HG02798 (cell line): ENCODE measurements at regions not wholly inside any gene's neighbourhood (a gene's known extent, or its start where the extent isn't known, plus 50 kb on each side); places are given as distances from the start of the nearest gene placed in this dataset.

Experiments used
- ATAC-seq: cut with Tn5 transposase; IDR thresholded peaks from one replicate; pipeline ENCODE4 v1.9.1; 2021; ENCODE audit warnings: mild to moderate bottlenecking; ENCODE audit not compliant: unreplicated experiment, poor library complexity

GRCh38 chr5:120738568-120738967 lies 274.5 kb downstream of the PRR16 start:
- no peak for ATAC-seq

- ATAC-seq: no peak
Measured at GRCh38 chr5:120740989-120741388, 276.9 kb downstream of the PRR16 start.

GRCh38 chr5:120748474-120748873 lies 284.4 kb downstream of the PRR16 start:
- no peak for ATAC-seq

GRCh38 chr5:120749737-120750136 lies 285.6 kb downstream of the PRR16 start:
- ATAC-seq: no peak

- no peak for ATAC-seq
Measured at GRCh38 chr5:120759587-120759986, 295.5 kb downstream of the PRR16 start.

GRCh38 chr5:120761986-120762385 lies 297.9 kb downstream of the PRR16 start:
- ATAC-seq: no peak

GRCh38 chr5:120765189-120765588 lies 301.1 kb downstream of the PRR16 start:
- ATAC-seq: no peak

- no peak for ATAC-seq
Measured at GRCh38 chr5:120767178-120767820, 303.2 kb downstream of the PRR16 start.

- ATAC-seq: no peak
Measured at GRCh38 chr5:120769312-120769872, 305.3 kb downstream of the PRR16 start.

- ATAC-seq: no peak
Measured at GRCh38 chr5:120771202-120771601, 307.1 kb downstream of the PRR16 start.

GRCh38 chr5:120778491-120779484 lies 314.7 kb downstream of the PRR16 start:
- ATAC-seq: no peak

- no peak for ATAC-seq
Measured at GRCh38 chr5:120779674-120780073, 315.6 kb downstream of the PRR16 start.

GRCh38 chr5:120788481-120788880 lies 324.4 kb downstream of the PRR16 start:
- ATAC-seq: no peak

- no peak for ATAC-seq
Measured at GRCh38 chr5:120789918-120790317, 325.8 kb downstream of the PRR16 start.

- ATAC-seq: no peak
Measured at GRCh38 chr5:120790339-120790738, 326.2 kb downstream of the PRR16 start.

- no peak for ATAC-seq
Measured at GRCh38 chr5:120792477-120792876, 328.4 kb downstream of the PRR16 start.

- no peak for ATAC-seq
Measured at GRCh38 chr5:120794121-120794520, 330.0 kb downstream of the PRR16 start.

GRCh38 chr5:120803282-120803681 lies 339.2 kb downstream of the PRR16 start:
- ATAC-seq: no peak

- no peak for ATAC-seq
Measured at GRCh38 chr5:120805131-120805530, 341.0 kb downstream of the PRR16 start.

GRCh38 chr5:120806202-120806601 lies 342.1 kb downstream of the PRR16 start:
- ATAC-seq: no peak

GRCh38 chr5:120808135-120808534 lies 344.0 kb downstream of the PRR16 start:
- no peak for ATAC-seq
